ENCODE measurements at regions not wholly inside any gene's neighbourhood (a gene's known extent, or its start where the extent isn't known, plus 50 kb on each side); places are given as distances from the start of the nearest gene placed in this dataset.

DNA sequence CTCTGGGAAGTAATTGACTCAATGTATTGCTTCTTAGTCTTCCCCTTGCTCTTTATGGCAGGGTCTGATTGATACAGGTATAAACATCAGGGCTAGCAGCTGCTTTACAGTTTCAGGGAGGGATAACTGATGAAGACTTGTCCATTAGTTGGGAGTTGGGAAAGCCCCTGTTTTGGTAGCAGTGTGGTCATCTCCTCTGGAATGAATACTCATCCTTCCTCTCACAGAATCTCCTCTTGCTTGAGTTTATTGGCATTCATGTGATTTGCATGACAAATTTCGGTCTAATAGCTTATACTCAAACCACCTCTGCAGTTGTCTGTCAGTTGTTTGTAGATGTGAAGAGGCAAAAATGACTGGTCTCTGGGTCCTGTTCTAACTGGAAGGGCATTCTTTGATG lies 79.7 kb downstream of the FAT3 start:
- DNase-seq (ENCODE audit: extremely low spot score) = no peak
- ChIA-PET CTCF (no interaction called here), POLR2A (no interaction called here)
- no peak for TF ChIP-seq NFRKB (IDR thresholded peaks at IDR 0.05)
- no peak for TF ChIP-seq ZNF384 (IDR thresholded peaks at IDR 0.05)
- no peak for TF ChIP-seq FOXK2 (IDR thresholded peaks at IDR 0.05)
- TF ChIP-seq, protein P1, sequence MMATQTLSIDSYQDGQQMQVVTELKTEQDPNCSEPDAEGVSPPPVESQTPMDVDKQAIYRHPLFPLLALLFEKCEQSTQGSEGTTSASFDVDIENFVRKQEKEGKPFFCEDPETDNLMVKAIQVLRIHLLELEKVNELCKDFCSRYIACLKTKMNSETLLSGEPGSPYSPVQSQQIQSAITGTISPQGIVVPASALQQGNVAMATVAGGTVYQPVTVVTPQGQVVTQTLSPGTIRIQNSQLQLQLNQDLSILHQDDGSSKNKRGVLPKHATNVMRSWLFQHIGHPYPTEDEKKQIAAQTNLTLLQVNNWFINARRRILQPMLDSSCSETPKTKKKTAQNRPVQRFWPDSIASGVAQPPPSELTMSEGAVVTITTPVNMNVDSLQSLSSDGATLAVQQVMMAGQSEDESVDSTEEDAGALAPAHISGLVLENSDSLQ (IDR thresholded peaks at IDR 0.05) = no peak
- TF ChIP-seq CTBP1 (IDR thresholded peaks at IDR 0.05; ENCODE audit: borderline replicate concordance) = no peak
- TF ChIP-seq L3MBTL2 (conservative IDR thresholded peaks at IDR 0.05) = no peak
- TF ChIP-seq TARDBP (IDR thresholded peaks at IDR 0.05) = no peak

GRCh38 chr11:92306966-92307510 lies 82.4 kb downstream of the FAT3 start:
- DNase-seq (ENCODE audit: extremely low spot score) = no peak
- TF ChIP-seq CTBP1 (IDR thresholded peaks at IDR 0.05; ENCODE audit: borderline replicate concordance) (no peak), SP1 (IDR thresholded peaks at IDR 0.05) (no peak), FOXK2 (IDR thresholded peaks at IDR 0.05) (no peak), ARNT (IDR thresholded peaks at IDR 0.05) (no peak), FOXA1 (IDR thresholded peaks at IDR 0.05) (no peak), ZNF384 (IDR thresholded peaks at IDR 0.05) (no peak), ELF4 (IDR thresholded peaks at IDR 0.05) (no peak), SUZ12 (IDR thresholded peaks at IDR 0.05) (no peak)
- TF ChIP-seq, protein P1 (IDR thresholded peaks at IDR 0.05) = no peak
- ChIA-PET CTCF (no interaction called here), POLR2A (interaction anchor here (0.6 kb wide), 1 partner anchor 76 kb away, joined by 3 read pairs; no protein-coding TSS in a partner anchor)

GRCh38 chr11:92308366-92308765 lies 83.7 kb downstream of the FAT3 start:
- ChIA-PET POLR2A (interaction anchor here (1.1 kb wide), 1 partner anchor 82 kb away, joined by 3 read pairs; no protein-coding TSS in a partner anchor), CTCF (no interaction called here)
- no peak for DNase-seq (ENCODE audit: extremely low spot score)
- no peak for TF ChIP-seq L3MBTL2 (conservative IDR thresholded peaks at IDR 0.05)
- no peak for TF ChIP-seq TARDBP (IDR thresholded peaks at IDR 0.05)
- TF ChIP-seq ELF4 (IDR thresholded peaks at IDR 0.05) = no peak
- TF ChIP-seq, protein P1 (IDR thresholded peaks at IDR 0.05) = no peak
- no peak for TF ChIP-seq HDGF (IDR thresholded peaks at IDR 0.05; ENCODE audit: borderline replicate concordance)
- TF ChIP-seq SP1 (IDR thresholded peaks at IDR 0.05) = no peak
- no peak for TF ChIP-seq ZNF384 (IDR thresholded peaks at IDR 0.05)
- no peak for TF ChIP-seq SUZ12 (IDR thresholded peaks at IDR 0.05)
- TF ChIP-seq CTBP1 (IDR thresholded peaks at IDR 0.05; ENCODE audit: borderline replicate concordance) = no peak
- TF ChIP-seq FOXK2 (IDR thresholded peaks at IDR 0.05) = no peak
- no peak for TF ChIP-seq FOXA1 (IDR thresholded peaks at IDR 0.05)
- TF ChIP-seq BHLHE40 (IDR thresholded peaks at IDR 0.05; ENCODE audit: borderline replicate concordance) = no peak
- TF ChIP-seq FOXM1 (IDR thresholded peaks at IDR 0.05; ENCODE audit: borderline replicate concordance) = no peak
- no peak for TF ChIP-seq ARNT (IDR thresholded peaks at IDR 0.05)
- TF ChIP-seq NFRKB (IDR thresholded peaks at IDR 0.05) = no peak

DNA sequence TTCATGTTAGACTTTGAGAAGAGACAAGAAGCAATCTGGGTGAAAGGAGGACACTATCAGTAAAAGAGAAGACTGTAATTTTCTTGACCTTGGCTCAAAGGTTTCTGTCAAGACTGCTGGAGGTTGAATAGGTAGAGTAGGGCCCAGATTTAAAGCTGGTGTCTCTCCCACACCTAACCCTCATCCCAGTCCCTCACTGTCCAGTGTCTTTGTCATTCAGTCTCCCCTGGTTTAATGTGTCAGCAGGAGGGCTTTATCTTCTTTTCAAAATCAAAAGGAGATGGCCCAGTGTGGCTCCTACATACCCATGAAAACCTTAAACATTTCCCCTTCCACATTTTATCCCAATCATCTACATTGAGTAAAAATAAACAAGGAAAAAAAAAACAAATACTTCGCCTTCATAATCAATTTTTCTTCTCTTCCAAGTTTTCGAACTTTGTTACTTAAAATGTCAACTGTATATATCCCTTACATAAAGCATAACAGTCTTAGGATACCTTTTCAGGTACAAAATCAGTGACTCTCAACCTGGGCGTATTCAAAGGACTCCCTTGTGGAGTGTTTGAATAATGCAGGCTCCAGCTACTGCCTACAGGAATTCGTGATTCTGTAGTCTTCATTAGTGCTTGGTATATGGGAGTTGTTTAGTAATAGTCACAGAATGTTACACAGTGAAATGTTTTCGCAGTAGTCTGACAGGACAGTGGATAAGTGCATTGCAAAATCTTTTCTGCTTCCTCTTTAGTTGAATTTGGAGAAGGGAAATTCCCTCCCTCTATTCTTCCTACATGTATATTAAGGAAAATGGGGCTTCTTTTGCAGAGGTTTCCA lies 87.2 kb downstream of the FAT3 start:
- no peak for TF ChIP-seq TARDBP (IDR thresholded peaks at IDR 0.05)
- TF ChIP-seq L3MBTL2 (conservative IDR thresholded peaks at IDR 0.05) = no peak
- TF ChIP-seq HDGF (IDR thresholded peaks at IDR 0.05; ENCODE audit: borderline replicate concordance) = no peak
- TF ChIP-seq NFRKB (IDR thresholded peaks at IDR 0.05) = no peak
- no peak for TF ChIP-seq LEF1 (IDR thresholded peaks at IDR 0.05; ENCODE audit: borderline replicate concordance)
- TF ChIP-seq FOXA1 (IDR thresholded peaks at IDR 0.05) = no peak
- no peak for TF ChIP-seq ARNT (IDR thresholded peaks at IDR 0.05)
- no peak for TF ChIP-seq ZNF384 (IDR thresholded peaks at IDR 0.05)
- ChIA-PET CTCF (no interaction called here), POLR2A (interaction anchor here (1.3 kb wide), 1 partner anchor 85 kb away, joined by 3 read pairs; no protein-coding TSS in a partner anchor)
- DNase-seq (ENCODE audit: extremely low spot score) = no peak

DNA sequence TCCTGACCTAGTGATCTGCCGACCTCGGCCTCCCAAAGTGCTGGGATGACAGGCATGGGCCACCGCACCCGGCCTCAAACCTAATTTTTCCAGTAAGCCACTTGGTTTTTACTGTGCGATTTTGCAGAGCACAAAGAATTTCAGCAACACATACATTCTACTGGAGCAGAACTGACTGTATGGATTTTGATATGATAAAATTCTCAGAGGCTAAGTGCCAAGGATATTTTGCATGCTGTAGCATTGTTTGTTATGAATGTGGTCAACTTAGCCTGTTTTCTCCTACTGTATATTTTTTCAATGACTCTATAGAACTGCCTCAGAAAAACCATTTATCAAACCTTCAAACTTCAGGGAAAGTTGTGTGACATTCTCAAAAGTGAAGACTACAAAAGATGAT lies 89.2 kb downstream of the FAT3 start:
- TF ChIP-seq SP1 (IDR thresholded peaks at IDR 0.05) (no peak), FOXM1 (IDR thresholded peaks at IDR 0.05; ENCODE audit: borderline replicate concordance) (no peak), LEF1 (IDR thresholded peaks at IDR 0.05; ENCODE audit: borderline replicate concordance) (no peak)
- POLR2A ChIA-PET = no interaction called here
- CTCF ChIA-PET = no interaction called here
- DNase-seq (ENCODE audit: extremely low spot score) = no peak

- CTCF ChIA-PET = no interaction called here
- POLR2A ChIA-PET = no interaction called here
- DNase-seq (ENCODE audit: extremely low spot score) = no peak
Observed at GRCh38 chr11:92314499-92314898, 89.9 kb downstream of the FAT3 start.

More at GRCh38 chr11:92314499-92314898, 89.9 kb downstream of the FAT3 start:
- TF ChIP-seq FOXK2 (IDR thresholded peaks at IDR 0.05) (no peak), ARNT (IDR thresholded peaks at IDR 0.05) (no peak)

Measured in HEK293T (cell line).